Prostate gland (tissue), 2 donors: ENCODE measurements at regions not wholly inside any gene's neighbourhood (a gene's known extent, or its start where the extent isn't known, plus 50 kb on each side); places are given as distances from the start of the nearest gene placed in this dataset.

Experiments used
- DNase-seq: peaks from one replicate; pipeline ENCODE4 v3.0.0-alpha.2; 2019; ENCODE audit warnings: low spot score
- H3K27ac ChIP-seq, 2 donors: fragments of 200-600 bp; sonication (generic); 2 replicates each; pipeline ENCODE4 v1.5.1; 2017 to 2019
- H3K27me3 ChIP-seq: fragments of 200-600 bp; sonication (generic); replicated peaks from 2 replicates; pipeline ENCODE4 v1.5.1; 2019; ENCODE audit not compliant: insufficient read depth
- H3K36me3 ChIP-seq, 2 donors: fragments of 200-600 bp; sonication (generic); 1 replicate in 1 of 2; 2 replicates in 1 of 2; pipeline versions ENCODE4 v1.5.1 to v1.8.1; 2017 to 2019
- H3K4me1 ChIP-seq: fragments of 200-600 bp; sonication (generic); replicated peaks from 2 replicates; pipeline ENCODE4 v1.5.1; 2019
- H3K4me3 ChIP-seq, 2 donors: fragments of 200-600 bp; sonication (generic); 2 replicates each; pipeline ENCODE4 v1.5.1; 2017 to 2019
- H3K9me3 ChIP-seq: fragments of 200-600 bp; sonication (generic); 2 replicates; pipeline ENCODE4 v1.5.1; 2017
- POLR2A ChIP-seq: fragments of 450-650 bp; IDR thresholded peaks from one replicate; pipeline ENCODE4 v1.6.1; 2016; ENCODE audit warnings: antibody characterized with exemption, mild to moderate bottlenecking
- POLR2AphosphoS5 ChIP-seq: sonication (generic); formaldehyde crosslinking; IDR thresholded peaks from one replicate; pipeline ENCODE4 v1.6.1; 2017; ENCODE audit warnings: antibody characterized with exemption
- WGBS: methylation state at CpG from one replicate; pipeline ENCODE4 v1.1.5; 2018; 5-methylcytosine and 5-hydroxymethylcytosine counted together
- intact Hi-C: fragments of 100-400 bp; cut with DNase I; formaldehyde crosslinking; loops from one replicate; pipeline ENCODE4 v1.14.2; 2022
- TF ChIP-seq, protein P1 (sequence below), 4 experiments: fragments of 200-600 bp in 2 of 4; fragments of 450-650 bp in 2 of 4; sonication (generic) in 2 of 4; IDR thresholded peaks; 1 replicate in 3 of 4; 2 replicates in 1 of 4; pipeline ENCODE4 v1.5.1; 2016 to 2019; ENCODE audit warnings: antibody characterized with exemption in 4 of 4, mild to moderate bottlenecking in 2 of 4, moderate library complexity in 2 of 4

DNA sequence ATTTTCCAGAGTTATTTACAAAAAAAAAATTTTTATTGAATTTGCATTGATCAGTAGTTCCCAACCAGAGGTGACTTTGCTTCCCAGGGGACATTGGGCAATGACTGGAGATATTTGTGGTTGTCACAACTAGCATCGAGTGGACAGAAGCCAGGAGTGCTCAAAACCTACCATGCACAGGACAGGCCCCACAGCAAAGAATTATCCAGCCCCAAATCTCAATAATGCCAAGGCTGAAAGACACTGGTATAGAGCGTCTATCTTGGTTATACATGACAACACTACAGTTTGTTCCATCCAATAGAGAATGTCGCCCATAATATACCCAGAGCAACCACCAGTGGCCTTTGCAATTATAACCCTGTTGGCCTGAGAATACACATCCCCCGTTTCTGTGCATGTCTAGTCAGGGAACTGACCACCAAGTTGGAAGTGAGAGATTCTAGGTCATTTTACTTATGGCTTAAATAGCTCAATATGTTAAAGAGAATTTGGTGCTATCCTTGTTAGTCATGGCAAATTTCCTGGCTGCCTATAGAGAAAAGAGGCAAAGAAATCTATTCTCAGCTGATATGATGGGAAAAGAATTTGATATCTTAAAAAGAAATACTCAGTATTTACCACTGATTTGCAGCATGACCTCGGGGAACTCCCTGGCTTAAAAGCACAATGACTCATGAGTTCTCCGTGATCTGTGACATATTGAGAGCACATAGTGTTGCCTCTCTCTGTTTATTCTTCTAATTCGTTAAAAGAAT is 76.0 kb upstream of the ADTRP start:
- WGBS: 61% methylated on average over 7 of the region's 7 CpGs
- H3K4me1 ChIP-seq: no peaks in the 10 kb centered on the region

DNA sequence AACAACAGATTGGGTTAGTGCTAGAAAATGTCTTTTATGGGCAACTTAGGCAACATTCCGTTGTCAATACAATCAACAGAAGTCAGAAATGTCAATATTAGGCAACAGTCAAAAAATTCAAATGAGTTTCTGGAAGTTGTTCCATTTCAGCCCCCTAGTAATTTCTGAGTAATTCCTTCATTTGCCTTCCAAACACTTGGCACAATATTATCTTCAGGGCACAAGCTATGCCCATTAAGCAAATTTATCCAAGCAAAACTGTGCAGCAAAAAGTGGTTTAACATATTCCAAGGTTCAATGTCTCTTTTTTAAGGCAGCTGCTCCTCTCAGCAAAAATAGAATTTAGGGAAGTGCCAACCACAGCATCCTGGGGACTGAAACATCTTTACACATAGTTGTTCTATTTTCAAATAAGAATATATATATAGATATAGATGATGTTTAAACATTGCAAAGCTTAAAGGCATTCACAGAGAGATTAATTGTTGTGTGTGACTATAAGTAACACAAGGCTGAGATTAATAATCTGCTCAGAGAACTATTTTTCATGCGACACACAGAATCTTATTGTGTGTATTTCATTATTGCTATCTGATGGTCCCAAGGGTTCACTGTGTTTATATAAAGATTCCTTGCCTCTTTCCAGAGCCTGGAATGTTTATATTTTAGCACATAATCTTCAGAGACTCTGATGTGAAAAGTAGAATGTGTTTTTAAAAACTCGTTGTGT is 75.2 kb upstream of the ADTRP start:
- TF ChIP-seq POLR2A (no peak), POLR2AphosphoS5 (no peak)
- TF ChIP-seq, protein P1, sequence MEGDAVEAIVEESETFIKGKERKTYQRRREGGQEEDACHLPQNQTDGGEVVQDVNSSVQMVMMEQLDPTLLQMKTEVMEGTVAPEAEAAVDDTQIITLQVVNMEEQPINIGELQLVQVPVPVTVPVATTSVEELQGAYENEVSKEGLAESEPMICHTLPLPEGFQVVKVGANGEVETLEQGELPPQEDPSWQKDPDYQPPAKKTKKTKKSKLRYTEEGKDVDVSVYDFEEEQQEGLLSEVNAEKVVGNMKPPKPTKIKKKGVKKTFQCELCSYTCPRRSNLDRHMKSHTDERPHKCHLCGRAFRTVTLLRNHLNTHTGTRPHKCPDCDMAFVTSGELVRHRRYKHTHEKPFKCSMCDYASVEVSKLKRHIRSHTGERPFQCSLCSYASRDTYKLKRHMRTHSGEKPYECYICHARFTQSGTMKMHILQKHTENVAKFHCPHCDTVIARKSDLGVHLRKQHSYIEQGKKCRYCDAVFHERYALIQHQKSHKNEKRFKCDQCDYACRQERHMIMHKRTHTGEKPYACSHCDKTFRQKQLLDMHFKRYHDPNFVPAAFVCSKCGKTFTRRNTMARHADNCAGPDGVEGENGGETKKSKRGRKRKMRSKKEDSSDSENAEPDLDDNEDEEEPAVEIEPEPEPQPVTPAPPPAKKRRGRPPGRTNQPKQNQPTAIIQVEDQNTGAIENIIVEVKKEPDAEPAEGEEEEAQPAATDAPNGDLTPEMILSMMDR (IDR thresholded peaks at IDR 0.05): no peak
- no peaks in the 10 kb centered on the region for H3K27me3 ChIP-seq
- no peaks in the 10 kb centered on the region for H3K36me3 ChIP-seq
- H3K27ac ChIP-seq: no peak overlapping the region
- H3K9me3 ChIP-seq: no peaks in the 10 kb centered on the region
- no peak overlapping the region for H3K4me3 ChIP-seq
- DNase-seq: no peak
- WGBS: 44% methylated on average over 3 of the region's 3 CpGs
- no peaks in the 10 kb centered on the region for H3K4me1 ChIP-seq
- intact Hi-C loops: no loop called here

More for the DNA sequence above, 76.0 kb upstream of the ADTRP start:
- Histone ChIP-seq H3K4me3 (no peak overlapping the region), H3K36me3 (no peaks in the 10 kb centered on the region), H3K27me3 (no peaks in the 10 kb centered on the region), H3K9me3 (no peaks in the 10 kb centered on the region), H3K27ac (no peak overlapping the region)
- TF ChIP-seq, protein P1 (IDR thresholded peaks at IDR 0.05): no peak
- TF ChIP-seq POLR2AphosphoS5 (no peak), POLR2A (no peak)
- intact Hi-C loops: no loop called here
- DNase-seq: no peak

DNA sequence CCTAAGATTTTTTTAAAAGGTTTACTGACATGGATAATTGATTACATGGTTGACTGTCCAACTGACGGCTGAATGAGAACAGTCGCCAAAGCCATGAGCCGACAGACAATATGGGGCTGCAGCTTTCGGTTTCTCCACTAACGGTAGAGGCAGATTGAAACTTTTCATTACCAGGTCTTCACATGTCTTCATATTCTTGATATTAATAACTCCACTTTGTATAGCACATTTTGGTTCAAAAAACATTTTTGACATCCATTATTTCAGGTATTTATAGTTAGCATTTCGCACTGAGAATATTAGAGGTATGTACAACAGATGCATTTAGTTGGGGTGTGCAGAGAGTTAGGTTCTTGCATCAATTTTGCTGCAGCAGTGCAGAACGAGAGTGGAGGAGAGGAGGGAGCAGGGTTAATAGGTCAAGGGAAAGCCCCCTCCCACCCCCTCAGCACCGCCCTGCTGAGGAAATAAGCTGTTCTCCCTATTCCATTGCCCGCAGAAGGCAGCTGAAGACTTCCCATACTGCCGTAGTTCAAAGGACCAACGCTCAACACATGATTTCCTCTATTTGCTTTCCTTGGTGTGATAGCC is 73.6 kb upstream of the ADTRP start:
- WGBS: 80% methylated on average over 11 of the region's 11 CpGs

DNA sequence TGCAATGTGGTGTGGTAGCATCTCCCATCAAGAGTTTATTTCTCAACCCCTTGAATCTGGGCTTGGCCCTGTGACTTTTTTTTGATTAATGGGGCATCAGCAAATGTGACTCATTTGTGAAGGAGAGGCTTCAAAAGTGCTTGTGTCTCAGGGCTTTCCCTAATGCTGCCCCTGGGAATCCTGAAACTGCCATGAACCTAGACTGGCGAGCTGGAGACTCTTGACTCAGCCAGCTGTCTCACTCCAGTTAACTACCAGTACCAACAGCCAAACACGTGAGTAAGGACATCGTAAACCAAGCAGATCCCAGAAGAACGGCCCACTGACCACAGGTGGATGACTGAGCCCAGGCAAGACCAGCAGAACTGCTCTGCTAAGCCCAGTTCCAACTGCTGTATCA is 72.8 kb upstream of the ADTRP start:
- Histone ChIP-seq H3K4me3 (no peak overlapping the region), H3K36me3 (no peaks in the 10 kb centered on the region), H3K4me1 (no peaks in the 10 kb centered on the region), H3K9me3 (no peaks in the 10 kb centered on the region), H3K27ac (no peak overlapping the region), H3K27me3 (no peaks in the 10 kb centered on the region)
- intact Hi-C loops: no loop called here
- no peak for TF ChIP-seq POLR2A
- TF ChIP-seq, protein P1 (IDR thresholded peaks at IDR 0.05): no peak
- no peak for TF ChIP-seq POLR2AphosphoS5
- WGBS: 76% methylated on average over 4 of the region's 4 CpGs
- DNase-seq: no peak

More for the DNA sequence above, 73.6 kb upstream of the ADTRP start:
- no peak overlapping the region for H3K4me3 ChIP-seq
- H3K36me3 ChIP-seq: no peaks in the 10 kb centered on the region
- H3K27me3 ChIP-seq: no peaks in the 10 kb centered on the region
- H3K27ac ChIP-seq: no peak overlapping the region
- H3K4me1 ChIP-seq: no peaks in the 10 kb centered on the region
- TF ChIP-seq, protein P1 (IDR thresholded peaks at IDR 0.05): no peak
- TF ChIP-seq POLR2AphosphoS5 (no peak), POLR2A (no peak)
- DNase-seq: no peak
- no peaks in the 10 kb centered on the region for H3K9me3 ChIP-seq
- intact Hi-C loops: no loop called here
